Endothelial cell of umbilical vein (primary cell): ENCODE measurements at regions not wholly inside any gene's neighbourhood (a gene's known extent, or its start where the extent isn't known, plus 50 kb on each side); places are given as distances from the start of the nearest gene placed in this dataset.

Experiments used
- BruUV-seq: library from RNA; stranded (reverse); fragments of 400-500 nt; replicated peaks from 2 replicates; lab custom pipeline; 2021; lab: Mats Ljungman, UMichigan
- CTCF ChIA-PET: fragments of 300-600, 350-600 bp; sonication (Branson Sonifier 250); formaldehyde crosslinking; loops from one replicate; lab custom pipeline; 2021; ENCODE audit warnings: antibody characterized with exemption, inconsistent platforms; lab: Charles Lee
- POLR2A ChIA-PET: fragments of 300-600, 350-600 bp; sonication (Branson Sonifier 250); formaldehyde crosslinking; loops from one replicate; lab custom pipeline; 2021; ENCODE audit warnings: antibody characterized with exemption, inconsistent platforms; lab: Charles Lee
- DNase-seq: peaks from one replicate; pipeline ENCODE4 v3.0.0-alpha.2; 2011; ENCODE audit warnings: low read depth, low spot score
- FAIRE-seq: peaks from 2 replicates; lab custom pipeline; 2011; peaks lifted over from hg19 to GRCh38; lab: Jason Lieb, UNC
- H2AFZ ChIP-seq: 2 replicates; pipeline ENCODE4 v1.6.0; 2012; ENCODE audit warnings: low read depth, low read length, control low read depth, inconsistent platforms
- H3K27ac ChIP-seq: 2 replicates; pipeline ENCODE4 v1.5.1; 2011; ENCODE audit warnings: low read depth, mild to moderate bottlenecking, control low read depth, low read length, moderate library complexity; ENCODE audit not compliant: insufficient read depth
- H3K27me3 ChIP-seq, 2 experiments: 2 replicates each; pipeline versions ENCODE4 v1.6.0 to v1.6.1; 2011; ENCODE audit warnings: low read length in 2 of 2, mixed read lengths in 1 of 2; ENCODE audit not compliant: control insufficient read depth in 2 of 2, insufficient read depth in 2 of 2
- H3K36me3 ChIP-seq, 2 experiments: 2 replicates in 1 of 2; 3 replicates in 1 of 2; pipeline ENCODE4 v1.5.1; 2011; ENCODE audit warnings: low read length in 2 of 2, mild to moderate bottlenecking in 1 of 2, moderate library complexity in 1 of 2; ENCODE audit not compliant: control insufficient read depth in 2 of 2, insufficient read depth in 2 of 2; ENCODE audit errors: extremely low read depth in 1 of 2
- H3K4me1 ChIP-seq: 3 replicates; pipeline ENCODE4 v1.5.1; 2011; ENCODE audit warnings: mild to moderate bottlenecking, low read length; ENCODE audit not compliant: control insufficient read depth, insufficient read depth; ENCODE audit errors: extremely low read depth
- H3K4me2 ChIP-seq: 2 replicates; pipeline ENCODE4 v1.6.1; 2011; ENCODE audit warnings: low read length, control low read depth, mixed read lengths; ENCODE audit not compliant: insufficient read depth
- H3K4me3 ChIP-seq, 3 experiments: fragments of 200-600 bp in 1 of 3; sonication (generic), shearing (Covaris generic) in 1 of 3; replicated peaks in 1 of 3; 2 replicates each; pipeline ENCODE4 v1.5.1; 2011 to 2016; ENCODE audit warnings: control low read depth in 3 of 3, low read length in 3 of 3, mild to moderate bottlenecking in 2 of 3, inconsistent platforms in 1 of 3, low read depth in 1 of 3, moderate library complexity in 1 of 3; ENCODE audit not compliant: insufficient read depth in 1 of 3
- H3K79me2 ChIP-seq: 2 replicates; pipeline ENCODE4 v1.6.0; 2012; ENCODE audit warnings: low read length, inconsistent platforms; ENCODE audit not compliant: control insufficient read depth, insufficient read depth
- H3K9ac ChIP-seq: replicated peaks from 2 replicates; pipeline ENCODE3; 2011; ENCODE audit warnings: low read length, control low read depth; ENCODE audit not compliant: insufficient read depth; ENCODE audit errors: extremely low read depth
- H3K9me1 ChIP-seq: replicated peaks from 3 replicates; pipeline ENCODE4 v1.6.0; 2011; ENCODE audit warnings: mild to moderate bottlenecking, low read length; ENCODE audit not compliant: control insufficient read depth, insufficient read depth; ENCODE audit errors: extremely low read depth
- H3K9me3 ChIP-seq: replicated peaks from 2 replicates; pipeline ENCODE4 v1.5.1; 2012; ENCODE audit warnings: low read length, inconsistent platforms; ENCODE audit not compliant: control insufficient read depth, insufficient read depth
- H4K20me1 ChIP-seq: replicated peaks from 2 replicates; pipeline ENCODE3; 2011; ENCODE audit warnings: mild to moderate bottlenecking, low read length; ENCODE audit not compliant: control insufficient read depth, insufficient read depth; ENCODE audit errors: extremely low read depth
- EZH2 ChIP-seq: IDR thresholded peaks from 2 replicates; pipeline ENCODE4 v1.6.1; 2012; ENCODE audit warnings: borderline replicate concordance, low read depth, mild to moderate bottlenecking, moderate library complexity, low read length, inconsistent platforms; ENCODE audit not compliant: severe bottlenecking
- FOS ChIP-seq: IDR thresholded peaks from 2 replicates; pipeline ENCODE4 v1.6.1; 2011; ENCODE audit warnings: mild to moderate bottlenecking, low read length, moderate library complexity, borderline replicate concordance; ENCODE audit not compliant: insufficient read depth
- GATA2 ChIP-seq: IDR thresholded peaks from 2 replicates; pipeline ENCODE4 v1.7.0; 2011; ENCODE audit warnings: low read depth, mild to moderate bottlenecking, moderate library complexity, mixed read lengths, low read length; ENCODE audit not compliant: insufficient read length, insufficient read depth
- JUN ChIP-seq: IDR thresholded peaks from 2 replicates; pipeline ENCODE4 v1.6.1; 2011; ENCODE audit warnings: borderline replicate concordance, low read depth; ENCODE audit not compliant: insufficient read length, insufficient read depth
- MYC ChIP-seq: IDR thresholded peaks from one replicate; pipeline ENCODE4 v1.6.1; 2011; ENCODE audit warnings: mild to moderate bottlenecking, low read depth, low read length
- POLR2A ChIP-seq: IDR thresholded peaks from 2 replicates; pipeline ENCODE4 v1.6.1; 2012; ENCODE audit warnings: low read depth, mild to moderate bottlenecking, control low read depth, low read length
- POLR2AphosphoS5 ChIP-seq: IDR thresholded peaks from 2 replicates; pipeline ENCODE4 v1.6.1; 2012; ENCODE audit warnings: low read depth, mild to moderate bottlenecking, control low read depth, low read length, moderate library complexity; ENCODE audit not compliant: insufficient read depth
- dilution Hi-C: fragments of 300-500 bp; cut with MboI; formaldehyde crosslinking; loops from one replicate; pipeline ENCODE4 v1.15.0; 2019; ENCODE audit warnings: low sequenced_read_pairs; ENCODE audit not compliant: extremely low pct_ligation_motif_present
- intact Hi-C: fragments of 100-400 bp; cut with micrococcal nuclease; formaldehyde crosslinking; loops from one replicate; pipeline ENCODE4 v1.10.0; 2022
- TF ChIP-seq, protein P1 (sequence below): IDR thresholded peaks from 2 replicates; pipeline ENCODE4 v1.6.1; 2011; ENCODE audit not compliant: insufficient read depth, insufficient read length
- TF ChIP-seq, protein P2 (sequence below), 2 donors: IDR thresholded peaks; 1 replicate in 1 of 2; 2 replicates in 1 of 2; pipeline ENCODE4 v1.5.1; 2011; ENCODE audit warnings: low read length in 2 of 2, mild to moderate bottlenecking in 2 of 2, moderate library complexity in 2 of 2, control low read depth in 1 of 2, inconsistent platforms in 1 of 2, low read depth in 1 of 2; ENCODE audit not compliant: insufficient read depth in 1 of 2; ENCODE audit errors: extremely low read depth in 1 of 2

GRCh38 chr2:217185265-217185995, 325.6 kb upstream of the TNP1 start:
- POLR2A ChIA-PET, result no interaction called here
- H3K9ac ChIP-seq, result no peak overlapping the region
- H3K9me3 ChIP-seq, result no peaks in the 10 kb centered on the region
- no peak overlapping the region for H2AFZ ChIP-seq
- intact Hi-C loops, result no loop called here
- H3K79me2 ChIP-seq, result no peaks in the 10 kb centered on the region
- H4K20me1 ChIP-seq, result no peaks in the 10 kb centered on the region
- no peaks in the 10 kb centered on the region for H3K27me3 ChIP-seq
- dilution Hi-C loops, result no loop called here
- no TSS peak for BruUV-seq
- H3K9me1 ChIP-seq, result no peaks in the 10 kb centered on the region
- no peak overlapping the region for H3K27ac ChIP-seq
- no peak overlapping the region for H3K4me3 ChIP-seq
- H3K4me1 ChIP-seq, result no peaks in the 10 kb centered on the region
- TF ChIP-seq MYC (no peak), FOS (no peak), POLR2A (no peak), EZH2 (no peak), JUN (no peak), POLR2AphosphoS5 (no peak), GATA2 (no peak)
- TF ChIP-seq, protein P1, sequence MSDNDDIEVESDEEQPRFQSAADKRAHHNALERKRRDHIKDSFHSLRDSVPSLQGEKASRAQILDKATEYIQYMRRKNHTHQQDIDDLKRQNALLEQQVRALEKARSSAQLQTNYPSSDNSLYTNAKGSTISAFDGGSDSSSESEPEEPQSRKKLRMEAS, result no peak
- TF ChIP-seq, protein P2, sequence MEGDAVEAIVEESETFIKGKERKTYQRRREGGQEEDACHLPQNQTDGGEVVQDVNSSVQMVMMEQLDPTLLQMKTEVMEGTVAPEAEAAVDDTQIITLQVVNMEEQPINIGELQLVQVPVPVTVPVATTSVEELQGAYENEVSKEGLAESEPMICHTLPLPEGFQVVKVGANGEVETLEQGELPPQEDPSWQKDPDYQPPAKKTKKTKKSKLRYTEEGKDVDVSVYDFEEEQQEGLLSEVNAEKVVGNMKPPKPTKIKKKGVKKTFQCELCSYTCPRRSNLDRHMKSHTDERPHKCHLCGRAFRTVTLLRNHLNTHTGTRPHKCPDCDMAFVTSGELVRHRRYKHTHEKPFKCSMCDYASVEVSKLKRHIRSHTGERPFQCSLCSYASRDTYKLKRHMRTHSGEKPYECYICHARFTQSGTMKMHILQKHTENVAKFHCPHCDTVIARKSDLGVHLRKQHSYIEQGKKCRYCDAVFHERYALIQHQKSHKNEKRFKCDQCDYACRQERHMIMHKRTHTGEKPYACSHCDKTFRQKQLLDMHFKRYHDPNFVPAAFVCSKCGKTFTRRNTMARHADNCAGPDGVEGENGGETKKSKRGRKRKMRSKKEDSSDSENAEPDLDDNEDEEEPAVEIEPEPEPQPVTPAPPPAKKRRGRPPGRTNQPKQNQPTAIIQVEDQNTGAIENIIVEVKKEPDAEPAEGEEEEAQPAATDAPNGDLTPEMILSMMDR (IDR thresholded peaks at IDR 0.05; ENCODE audit: extremely low read depth in 1 of 2, insufficient read depth in 1 of 2, low read depth in 1 of 2, low read length in 2 of 2), result no peak
- CTCF ChIA-PET, result no interaction called here
- no peak for FAIRE-seq
- H3K4me2 ChIP-seq, result no peak overlapping the region
- H3K36me3 ChIP-seq, result no peaks in the 10 kb centered on the region
- DNase-seq, result no peak
